ENCODE measurements at regions not wholly inside any gene's neighbourhood (a gene's known extent, or its start where the extent isn't known, plus 50 kb on each side); places are given as distances from the start of the nearest gene placed in this dataset.

GRCh38 chr1:163588796-163589195, 267.0 kb downstream of the NUF2 start:
- TF ChIP-seq RAD21 (IDR thresholded peaks at IDR 0.05; ENCODE audit: low read depth): no peak
- TF ChIP-seq CTCF (IDR thresholded peaks at IDR 0.05 in 2 of 3, conservative IDR thresholded peaks at IDR 0.05 in 1 of 3; ENCODE audit: borderline replicate concordance in 1 of 3, insufficient read depth in 1 of 3, low read depth in 2 of 3, low read length in 2 of 3): no peak
- TF ChIP-seq POLR2AphosphoS5 (IDR thresholded peaks at IDR 0.05; ENCODE audit: low read depth, low read length): no peak
- TF ChIP-seq MAX (IDR thresholded peaks at IDR 0.05): no peak
- TF ChIP-seq POLR2A (IDR thresholded peaks at IDR 0.05; ENCODE audit: borderline replicate concordance, extremely low read depth, insufficient read depth, insufficient read length): no peak
- TF ChIP-seq SIN3A (IDR thresholded peaks at IDR 0.05; ENCODE audit: low read depth): no peak
- no peak for TF ChIP-seq EZH2phosphoT487 (IDR thresholded peaks at IDR 0.05; ENCODE audit: borderline replicate concordance)
- TF ChIP-seq EZH2 (IDR thresholded peaks at IDR 0.05): no peak
- TF ChIP-seq SRF (IDR thresholded peaks at IDR 0.05; ENCODE audit: low read depth): no peak
- no peak for TF ChIP-seq JUND (IDR thresholded peaks at IDR 0.05)
- no peak for TF ChIP-seq YY1 (IDR thresholded peaks at IDR 0.05; ENCODE audit: extremely low read depth, insufficient replicate concordance, low read depth, low read length)
- no peak for TF ChIP-seq TCF7L2 (IDR thresholded peaks at IDR 0.05; ENCODE audit: borderline replicate concordance, extremely low read depth, insufficient read depth, insufficient read length)
- TF ChIP-seq ZNF274 (IDR thresholded peaks at IDR 0.05; ENCODE audit: low read depth, low read length): no peak
- no peak for TF ChIP-seq SP1 (IDR thresholded peaks at IDR 0.05; ENCODE audit: low read depth)

Measured in HCT116 (cell line).